Activated T-helper 17 cell treated with anti-CD3 and anti-CD28 coated beads, Interleukin-2, amount 50 U/mL, for 72 hours (primary cell): ENCODE measurements at regions not wholly inside any gene's neighbourhood (a gene's known extent, or its start where the extent isn't known, plus 50 kb on each side); places are given as distances from the start of the nearest gene placed in this dataset.
A peak's percentile ranks its signal among the peaks of the same experiment; 100 is the strongest.

Experiments used
- ATAC-seq: fragments of 150-1000 bp; cut with Tn5 transposase; replicated peaks from 2 replicates; pipeline ENCODE4 v1.10.0; 2021; ENCODE audit warnings: mild to moderate bottlenecking, moderate library complexity
- H3K27ac Mint-ChIP-seq: one replicate; pipeline ENCODE4 v1.8.0; 2022; ENCODE audit warnings: mixed read lengths
- H3K27me3 Mint-ChIP-seq: one replicate; pipeline ENCODE4 v1.8.0; 2022; ENCODE audit warnings: mixed read lengths
- H3K36me3 Mint-ChIP-seq: one replicate; pipeline ENCODE4 v1.8.0; 2022; ENCODE audit warnings: low read depth, mild to moderate bottlenecking, mixed read lengths
- H3K4me1 Mint-ChIP-seq: one replicate; pipeline ENCODE4 v1.8.0; 2022; ENCODE audit warnings: mixed read lengths
- H3K4me3 Mint-ChIP-seq: one replicate; pipeline ENCODE4 v1.8.0; 2022; ENCODE audit warnings: mild to moderate bottlenecking, mixed read lengths
- H3K9me3 Mint-ChIP-seq: one replicate; pipeline ENCODE4 v1.8.0; 2022; ENCODE audit warnings: mixed read lengths

GRCh38 chr14:97956581-97957340, 1159.6 kb downstream of the VRK1 start:
- Mint-ChIP-seq H3K27ac (no peak overlapping the region), H3K4me3 (no peak overlapping the region), H3K4me1 (peaks cover 10% of the 10 kb centered on the region), H3K27me3 (no peaks in the 10 kb centered on the region), H3K9me3 (no peaks in the 10 kb centered on the region), H3K36me3 (peaks cover 59% of the 10 kb centered on the region)
- ATAC-seq = no peak

GRCh38 chr14:97959251-97959650, 1162.1 kb downstream of the VRK1 start:
- peaks cover 11% of the 10 kb centered on the region for H3K4me1 Mint-ChIP-seq
- no peak for ATAC-seq
- no peak overlapping the region for H3K27ac Mint-ChIP-seq
- no peaks in the 10 kb centered on the region for H3K9me3 Mint-ChIP-seq
- H3K4me3 Mint-ChIP-seq = no peak overlapping the region
- H3K27me3 Mint-ChIP-seq = no peaks in the 10 kb centered on the region
- H3K36me3 Mint-ChIP-seq = peaks cover 79% of the 10 kb centered on the region

- Mint-ChIP-seq H3K36me3 (peaks cover 81% of the 10 kb centered on the region), H3K4me3 (no peak overlapping the region), H3K9me3 (no peaks in the 10 kb centered on the region), H3K4me1 (peaks cover 10% of the 10 kb centered on the region), H3K27me3 (no peaks in the 10 kb centered on the region), H3K27ac (no peak overlapping the region)
- ATAC-seq = no peak
Measured at GRCh38 chr14:97960436-97960835, 1163.3 kb downstream of the VRK1 start.

- peaks cover 5% of the 10 kb centered on the region for H3K9me3 Mint-ChIP-seq
- no peaks in the 10 kb centered on the region for H3K27me3 Mint-ChIP-seq
- peak; percentile 72 for ATAC-seq
- H3K4me3 Mint-ChIP-seq = peak overlapping the region; percentile 54
- peaks cover 49% of the 10 kb centered on the region for H3K36me3 Mint-ChIP-seq
- peaks cover 53% of the 10 kb centered on the region for H3K4me1 Mint-ChIP-seq
- peak overlapping the region; percentile 68 for H3K27ac Mint-ChIP-seq
Measured at GRCh38 chr14:97970222-97970621, 1173.0 kb downstream of the VRK1 start.

GRCh38 chr14:97975216-97975615, 1178.0 kb downstream of the VRK1 start:
- peaks cover 51% of the 10 kb centered on the region for H3K4me1 Mint-ChIP-seq
- H3K27me3 Mint-ChIP-seq = no peaks in the 10 kb centered on the region
- ATAC-seq = no peak
- peaks cover 20% of the 10 kb centered on the region for H3K36me3 Mint-ChIP-seq
- H3K27ac Mint-ChIP-seq = peak overlapping the region; percentile 98
- H3K9me3 Mint-ChIP-seq = peaks cover 4% of the 10 kb centered on the region
- H3K4me3 Mint-ChIP-seq = peak overlapping the region; percentile 99

GRCh38 chr14:97975962-97976361, 1178.8 kb downstream of the VRK1 start:
- H3K4me1 Mint-ChIP-seq = peaks cover 45% of the 10 kb centered on the region
- no peaks in the 10 kb centered on the region for H3K27me3 Mint-ChIP-seq
- H3K36me3 Mint-ChIP-seq = peaks cover 18% of the 10 kb centered on the region
- ATAC-seq = no peak
- H3K9me3 Mint-ChIP-seq = no peaks in the 10 kb centered on the region
- H3K27ac Mint-ChIP-seq = peak overlapping the region; percentile 98
- H3K4me3 Mint-ChIP-seq = peak overlapping the region; percentile 99

GRCh38 chr14:97976861-97977260, 1179.7 kb downstream of the VRK1 start:
- ATAC-seq = no peak
- Mint-ChIP-seq H3K27ac (peak overlapping the region; percentile 98), H3K4me3 (peak overlapping the region; percentile 99), H3K4me1 (peaks cover 39% of the 10 kb centered on the region), H3K27me3 (no peaks in the 10 kb centered on the region), H3K36me3 (peaks cover 18% of the 10 kb centered on the region), H3K9me3 (no peaks in the 10 kb centered on the region)

GRCh38 chr14:97977651-97978261, 1180.6 kb downstream of the VRK1 start:
- H3K4me3 Mint-ChIP-seq = peak overlapping the region; percentile 99
- H3K36me3 Mint-ChIP-seq = peaks cover 18% of the 10 kb centered on the region
- H3K27ac Mint-ChIP-seq = peak overlapping the region; percentile 98
- ATAC-seq = peak; percentile 84
- no peaks in the 10 kb centered on the region for H3K9me3 Mint-ChIP-seq
- H3K27me3 Mint-ChIP-seq = no peaks in the 10 kb centered on the region
- H3K4me1 Mint-ChIP-seq = peaks cover 31% of the 10 kb centered on the region

- Mint-ChIP-seq H3K27ac (peak overlapping the region; percentile 98), H3K4me1 (peaks cover 30% of the 10 kb centered on the region), H3K36me3 (peaks cover 18% of the 10 kb centered on the region), H3K9me3 (no peaks in the 10 kb centered on the region), H3K4me3 (peak overlapping the region; percentile 99), H3K27me3 (no peaks in the 10 kb centered on the region)
- peak; percentile 93 for ATAC-seq
Measured at GRCh38 chr14:97978341-97978740, 1181.2 kb downstream of the VRK1 start.

- Mint-ChIP-seq H3K27ac (peak overlapping the region; percentile 80), H3K9me3 (no peaks in the 10 kb centered on the region), H3K27me3 (no peaks in the 10 kb centered on the region), H3K4me1 (peaks cover 32% of the 10 kb centered on the region), H3K4me3 (peak overlapping the region; percentile 52), H3K36me3 (no peaks in the 10 kb centered on the region)
- ATAC-seq = peak; percentile 37
Measured at GRCh38 chr14:97993508-97994019, 1196.4 kb downstream of the VRK1 start.

- Mint-ChIP-seq H3K27me3 (no peaks in the 10 kb centered on the region), H3K4me3 (peak overlapping the region; percentile 52), H3K4me1 (peaks cover 32% of the 10 kb centered on the region)
Measured at GRCh38 chr14:97994020-97994531, 1196.9 kb downstream of the VRK1 start.

GRCh38 chr14:97995038-97995437, 1197.9 kb downstream of the VRK1 start:
- peak; percentile 55 for ATAC-seq
- H3K27ac Mint-ChIP-seq = peak overlapping the region; percentile 80
- peaks cover 32% of the 10 kb centered on the region for H3K4me1 Mint-ChIP-seq
- H3K4me3 Mint-ChIP-seq = peak overlapping the region; percentile 52
- H3K9me3 Mint-ChIP-seq = no peaks in the 10 kb centered on the region
- no peaks in the 10 kb centered on the region for H3K36me3 Mint-ChIP-seq
- no peaks in the 10 kb centered on the region for H3K27me3 Mint-ChIP-seq

More at GRCh38 chr14:97994020-97994531, 1196.9 kb downstream of the VRK1 start:
- H3K36me3 Mint-ChIP-seq = no peaks in the 10 kb centered on the region
- H3K27ac Mint-ChIP-seq = peak overlapping the region; percentile 80
- ATAC-seq = peak; percentile 86
- H3K9me3 Mint-ChIP-seq = no peaks in the 10 kb centered on the region

GRCh38 chr14:97995531-97995930, 1198.3 kb downstream of the VRK1 start:
- Mint-ChIP-seq H3K27me3 (no peaks in the 10 kb centered on the region), H3K36me3 (no peaks in the 10 kb centered on the region), H3K27ac (peak overlapping the region; percentile 80), H3K4me1 (peaks cover 32% of the 10 kb centered on the region), H3K4me3 (peak overlapping the region; percentile 52), H3K9me3 (no peaks in the 10 kb centered on the region)
- ATAC-seq = no peak

GRCh38 chr14:98006008-98006407, 1208.8 kb downstream of the VRK1 start:
- Mint-ChIP-seq H3K27me3 (no peaks in the 10 kb centered on the region), H3K4me3 (no peak overlapping the region), H3K4me1 (peaks cover 5% of the 10 kb centered on the region), H3K27ac (no peak overlapping the region), H3K9me3 (no peaks in the 10 kb centered on the region), H3K36me3 (no peaks in the 10 kb centered on the region)
- peak; percentile 51 for ATAC-seq
